ENCODE measurements at regions not wholly inside any gene's neighbourhood (a gene's known extent, or its start where the extent isn't known, plus 50 kb on each side); places are given as distances from the start of the nearest gene placed in this dataset.

DNA sequence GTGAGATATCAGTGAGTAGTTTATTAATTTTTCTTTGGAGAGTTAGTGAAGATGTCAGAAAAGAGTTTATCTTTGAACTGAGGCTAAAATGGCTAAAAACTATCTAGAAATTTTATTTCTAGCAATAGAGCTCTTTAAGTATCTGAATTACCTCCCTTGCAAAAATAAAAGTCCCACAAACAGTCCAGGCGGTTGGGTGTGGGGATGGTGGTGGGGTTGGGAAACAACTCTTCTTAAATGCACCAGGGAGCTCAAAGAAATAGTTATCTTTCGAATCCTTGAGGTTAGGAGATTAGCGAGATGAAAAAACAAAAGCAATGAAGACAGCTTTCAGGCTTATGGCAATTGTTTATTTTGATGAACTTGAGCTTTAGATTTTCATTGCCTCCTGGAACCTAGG is 1299.1 kb upstream of the ADGRB3 start:
- DNase-seq, result no peak

DNA sequence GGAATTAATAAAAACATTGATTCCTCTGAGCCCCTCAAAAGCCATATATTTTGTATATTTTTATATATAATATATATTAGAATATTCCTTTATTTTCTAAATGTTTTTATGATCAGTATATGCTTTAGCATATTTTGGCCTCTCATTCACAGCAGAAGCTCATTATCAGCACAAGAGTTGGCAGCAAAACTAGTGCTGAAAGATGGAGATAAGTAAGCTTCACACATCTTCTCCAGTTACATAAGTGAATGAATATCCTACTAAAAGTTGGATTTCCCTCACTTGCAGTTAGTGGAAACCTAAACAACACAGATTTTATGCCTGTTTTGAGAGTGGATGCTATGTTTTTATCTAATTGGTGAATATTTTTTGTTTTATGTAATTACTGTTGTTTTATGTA is 1303.8 kb upstream of the ADGRB3 start:
- peak; percentile 4 for DNase-seq

DNA sequence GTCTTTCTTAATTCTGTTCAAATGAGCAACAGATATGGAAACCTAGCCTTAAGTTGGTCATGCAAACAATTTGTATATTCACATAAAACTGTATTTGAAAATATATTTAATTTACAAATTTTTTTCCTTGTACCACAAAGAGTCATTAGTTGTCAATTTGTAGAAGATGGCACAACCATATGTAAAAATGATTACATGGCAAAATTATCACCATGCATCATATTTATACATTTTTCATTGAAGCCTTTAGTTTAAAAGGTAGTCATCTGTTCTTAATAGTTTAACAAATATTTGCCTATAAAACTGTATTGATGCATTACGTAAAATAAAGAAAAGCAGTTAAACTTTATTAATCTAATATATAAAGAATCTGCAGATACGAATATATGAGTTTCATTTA is 1306.8 kb upstream of the ADGRB3 start:
- DNase-seq, result no peak

DNA sequence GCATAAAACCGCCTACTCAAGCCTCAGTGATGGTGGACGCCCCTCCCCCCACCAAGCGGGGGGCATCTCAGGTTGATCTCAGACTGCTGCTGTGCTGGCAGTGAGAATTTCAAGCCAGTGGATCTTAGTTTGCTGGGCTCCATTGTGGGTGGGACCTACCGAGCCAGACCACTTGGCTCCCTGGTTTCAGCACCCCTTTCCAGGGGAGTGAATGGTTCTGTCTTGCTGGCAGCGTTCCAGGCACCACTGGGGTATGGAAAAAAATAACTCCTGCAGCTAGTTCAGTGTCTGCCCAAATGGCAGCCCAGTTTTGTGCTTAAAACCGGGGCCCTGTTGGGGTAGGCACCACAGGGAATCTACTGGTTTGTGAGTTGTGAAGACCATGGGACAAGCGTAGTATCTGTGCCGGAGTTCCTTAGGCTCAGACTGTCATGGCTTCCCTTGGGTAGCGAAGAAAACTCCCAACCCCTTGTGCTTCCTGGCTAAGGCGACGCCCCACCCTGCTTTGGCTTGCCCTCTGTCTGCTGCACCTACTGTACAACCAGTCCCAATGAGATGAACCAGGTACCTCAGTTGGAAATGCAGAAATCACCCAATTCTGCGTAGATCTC is 1334.5 kb upstream of the ADGRB3 start:
- no peak for DNase-seq

DNA sequence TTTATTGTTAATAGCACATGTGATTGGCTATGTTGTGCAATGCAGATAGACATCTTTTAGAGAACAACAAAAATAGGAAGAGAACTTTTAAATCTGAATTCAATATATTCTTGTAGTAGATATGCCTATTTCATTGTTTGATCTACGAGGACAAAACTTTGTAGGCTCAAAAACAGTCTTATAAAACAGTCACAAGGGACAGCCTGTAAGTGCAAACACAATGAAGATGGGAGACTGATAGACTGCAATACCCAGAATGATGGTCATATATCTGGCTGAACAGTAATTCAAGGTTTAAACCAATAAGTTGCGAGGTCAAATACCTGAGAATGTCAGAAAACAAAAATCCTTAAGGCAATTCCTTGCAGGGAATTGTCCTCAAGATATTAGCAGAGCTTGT is 1342.9 kb upstream of the ADGRB3 start:
- no peak for DNase-seq

DNA sequence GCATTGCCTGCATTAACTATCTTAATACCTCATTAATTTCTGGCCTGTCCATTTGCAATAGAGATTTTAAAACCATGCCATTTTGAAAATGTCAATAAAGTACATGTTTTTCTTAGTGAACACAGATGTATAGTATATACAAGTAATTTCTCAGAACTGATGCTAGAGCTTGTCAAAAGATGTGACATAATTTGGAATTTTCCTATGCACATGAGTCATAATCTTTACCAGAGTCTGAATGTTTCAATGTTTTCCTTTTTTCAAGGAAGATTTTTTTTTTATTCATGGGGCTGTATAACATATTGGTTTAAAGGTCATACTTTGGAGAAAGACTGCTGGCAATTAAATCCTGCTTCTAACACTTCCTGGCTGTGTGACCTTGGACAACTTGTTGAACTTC is 1347.5 kb upstream of the ADGRB3 start:
- DNase-seq, result no peak

DNA sequence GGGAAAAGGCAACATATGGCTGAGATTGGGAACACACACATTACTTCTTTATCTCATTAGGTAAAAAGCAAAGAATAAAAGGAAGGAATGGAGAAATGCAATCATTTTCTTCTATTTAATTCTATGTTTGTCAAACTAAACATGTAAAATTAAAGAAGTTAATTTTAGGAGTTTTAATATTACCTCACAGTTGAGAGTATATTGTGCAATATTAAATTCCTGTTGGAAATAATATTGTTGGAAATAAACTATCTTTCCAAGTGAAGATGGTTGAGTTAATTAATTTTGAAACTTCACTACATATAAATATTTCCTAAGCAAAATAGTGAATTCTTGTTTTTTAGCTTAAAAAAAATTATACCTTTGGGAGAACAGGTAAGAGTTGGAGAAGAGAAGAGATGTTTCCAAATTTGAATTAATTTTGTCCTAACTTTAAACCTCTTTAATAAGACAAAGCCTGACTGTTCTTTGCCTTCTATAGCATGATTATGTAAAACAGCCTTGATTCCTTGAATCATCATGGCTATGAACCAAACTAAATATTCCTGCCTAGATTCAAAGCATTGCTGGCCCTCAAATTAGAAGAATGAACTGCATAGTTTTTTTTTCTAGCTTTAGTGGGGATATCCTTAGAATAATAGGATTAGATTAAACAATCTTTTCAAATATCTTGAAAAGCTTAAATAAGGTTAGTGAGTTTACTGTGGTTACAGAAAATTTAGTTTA is 1349.1 kb upstream of the ADGRB3 start:
- DNase-seq, result no peak

DNA sequence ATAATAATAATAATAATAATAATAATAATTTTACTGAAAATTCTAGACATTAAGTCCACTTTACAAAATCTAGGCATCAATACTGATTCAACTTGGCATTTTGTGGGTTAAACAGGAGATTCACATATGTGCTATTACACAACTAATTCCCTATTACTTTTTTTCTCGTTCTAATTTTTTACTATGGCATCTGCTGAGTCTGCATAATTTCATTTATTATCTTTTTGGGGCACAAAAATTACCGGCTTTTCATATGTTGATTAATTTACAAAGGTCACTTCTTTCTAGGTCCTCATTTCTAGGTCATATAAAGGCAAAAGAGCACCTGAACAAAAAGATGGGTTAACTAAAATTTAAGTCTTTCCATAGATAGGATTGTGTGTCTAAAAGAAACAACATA is 1357.8 kb upstream of the ADGRB3 start:
- no peak for DNase-seq

DNA sequence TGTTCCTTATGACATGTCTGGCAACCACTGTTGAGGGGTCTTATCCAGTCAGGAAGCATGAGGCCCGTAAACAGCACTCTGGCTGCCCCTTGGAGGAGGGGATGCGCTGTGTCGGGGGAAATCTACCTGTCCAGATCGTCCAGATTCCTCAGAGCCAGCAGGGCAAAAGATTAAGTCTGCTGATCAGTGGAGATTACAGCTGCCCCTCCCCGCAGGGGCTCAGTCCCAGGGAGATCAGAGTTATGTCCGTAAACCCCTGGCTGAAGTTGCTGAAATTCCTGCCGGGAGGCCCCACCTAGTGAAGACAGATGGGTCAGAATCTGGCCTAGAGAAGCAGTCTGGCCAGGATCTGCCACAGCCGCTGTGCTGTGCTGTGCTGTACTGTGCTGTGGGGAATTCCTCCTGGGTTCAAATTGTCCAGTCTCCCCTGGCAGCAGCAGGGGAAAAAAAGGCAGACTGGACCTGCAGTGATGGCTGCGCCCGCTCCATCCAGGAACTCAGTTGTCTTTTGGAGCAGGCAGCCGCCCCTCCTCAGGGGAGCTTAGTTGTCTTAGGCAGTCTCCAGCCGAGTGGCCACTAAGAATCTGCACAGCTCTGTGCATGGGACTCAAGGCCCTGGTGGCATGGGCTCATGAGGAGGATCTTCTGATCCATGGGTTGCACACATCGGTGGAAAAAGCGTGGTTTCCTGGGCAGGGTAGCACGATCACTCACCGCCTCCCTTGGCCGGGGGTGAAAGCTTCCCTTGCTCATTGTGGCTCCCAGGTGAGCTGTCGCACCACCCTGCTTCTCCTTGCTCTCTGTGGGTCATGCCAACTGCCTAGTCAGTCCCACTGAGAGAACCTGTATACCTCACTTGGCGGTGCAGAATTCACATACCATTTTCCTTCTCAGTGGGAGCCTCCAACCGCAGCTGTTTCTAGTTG is 1368.8 kb upstream of the ADGRB3 start:
- DNase-seq, result no peak

DNA sequence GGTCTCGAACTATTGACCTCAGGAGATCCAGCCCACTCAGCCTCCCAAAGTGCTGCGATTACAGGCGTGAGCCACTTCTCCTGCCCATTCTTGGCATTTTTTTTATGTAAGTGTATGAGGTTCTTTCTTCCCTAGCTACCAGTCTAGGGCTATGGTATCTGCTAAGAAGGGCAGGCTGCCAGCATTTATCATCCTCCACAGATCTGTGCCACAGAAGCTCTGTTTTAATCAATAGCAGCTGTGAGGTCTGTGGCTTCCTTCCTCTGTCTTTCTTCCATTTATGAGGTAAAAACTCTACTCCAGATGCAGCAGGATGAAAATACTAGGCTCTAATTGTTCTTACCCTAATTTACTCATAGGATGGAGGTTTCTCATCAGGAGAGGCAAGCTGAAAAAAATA is 1382.4 kb upstream of the ADGRB3 start:
- DNase-seq, result peak; percentile 68

DNA sequence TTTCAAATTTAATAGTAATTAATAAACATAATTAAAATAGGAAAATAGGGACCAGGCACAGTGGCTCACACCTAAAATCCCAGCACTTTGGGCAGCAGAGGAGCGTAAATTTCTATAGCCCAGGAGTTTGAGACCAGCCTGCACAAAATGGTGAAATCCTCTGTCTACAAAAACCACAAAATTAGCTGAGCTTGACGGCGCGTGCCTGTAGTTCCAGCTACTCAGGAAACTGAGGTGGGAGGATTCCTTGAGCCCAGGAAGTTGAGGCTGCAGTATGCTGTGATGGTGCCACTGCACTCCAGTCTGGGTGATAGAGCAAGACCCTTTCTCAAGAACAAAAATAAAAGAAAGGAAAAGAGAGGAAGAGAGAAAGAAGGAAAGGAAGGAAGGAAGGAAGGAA is 1387.0 kb upstream of the ADGRB3 start:
- DNase-seq, result no peak

DNA sequence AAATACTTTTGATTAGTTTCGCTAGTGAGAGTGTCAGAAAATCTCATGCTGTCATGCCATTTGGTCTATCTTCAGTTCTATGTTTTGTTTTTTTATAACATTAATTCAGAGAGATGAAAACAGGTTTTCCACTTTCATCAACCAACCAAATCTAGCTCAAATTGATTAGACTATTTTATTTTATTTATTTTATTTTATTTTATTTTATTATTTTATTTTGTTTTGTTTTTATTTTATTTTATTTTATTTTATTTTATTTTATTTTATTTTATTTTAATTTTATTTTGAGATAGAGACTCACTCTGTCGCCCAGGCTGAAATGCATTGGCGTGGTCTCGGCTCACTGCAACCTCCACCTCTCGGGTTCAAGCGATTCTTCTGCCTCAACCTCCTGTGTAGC is 1391.0 kb upstream of the ADGRB3 start:
- no peak for DNase-seq

DNA sequence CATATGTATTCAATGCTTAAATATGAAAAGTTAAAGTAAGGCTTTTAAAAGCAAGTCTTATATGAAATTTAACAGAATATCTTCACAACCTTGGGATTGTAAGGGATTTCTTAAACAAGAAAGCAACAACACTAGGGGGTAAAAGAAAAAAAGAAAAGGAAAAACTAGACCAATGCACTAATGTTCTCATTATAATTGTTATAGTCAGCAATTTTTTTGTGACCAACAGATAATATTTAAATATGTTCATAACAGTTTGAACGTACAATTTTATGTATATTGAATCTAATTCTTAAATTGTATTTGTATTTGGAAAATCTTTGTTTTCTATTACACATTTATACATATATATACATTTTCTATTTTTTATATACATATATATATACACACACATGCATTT is 1397.8 kb upstream of the ADGRB3 start:
- no peak for DNase-seq

DNA sequence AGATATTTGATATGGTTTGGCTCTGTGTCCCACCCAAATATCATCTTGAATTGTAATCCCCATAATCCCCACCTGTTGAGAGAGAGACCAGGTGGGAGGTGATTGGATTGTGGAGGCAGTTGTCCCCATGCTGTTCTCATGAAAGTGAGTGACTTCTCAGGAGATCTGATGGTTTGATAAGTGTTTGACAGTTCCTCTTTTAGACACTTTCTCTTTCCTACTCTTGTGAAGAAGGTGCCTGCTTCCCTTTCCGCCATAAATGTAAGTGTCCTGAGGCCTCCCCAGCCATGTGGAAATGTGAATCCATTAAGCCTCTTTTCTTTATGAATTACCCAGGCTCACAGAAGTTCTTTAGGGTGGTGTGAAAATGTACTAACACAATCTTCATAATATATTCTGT is 1404.0 kb upstream of the ADGRB3 start:
- DNase-seq, result no peak

DNA sequence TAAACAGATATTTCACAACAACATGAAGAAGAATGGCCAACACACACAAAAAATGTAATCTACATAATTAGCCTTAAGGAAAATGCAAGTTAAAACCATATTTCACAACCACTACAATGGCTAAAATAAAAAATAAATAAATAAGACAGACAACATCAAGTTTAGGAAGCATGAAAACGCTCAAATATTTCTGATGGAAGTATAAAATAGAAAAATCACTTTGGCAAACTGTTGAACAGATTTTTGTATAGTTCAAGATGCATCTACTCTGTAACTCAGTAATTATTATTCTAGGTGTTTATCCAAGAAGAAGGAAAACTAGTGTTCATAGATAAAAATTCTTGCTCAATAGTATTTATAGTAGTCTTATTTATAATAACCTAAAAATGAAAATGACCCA is 1410.1 kb upstream of the ADGRB3 start:
- no peak for DNase-seq

DNA sequence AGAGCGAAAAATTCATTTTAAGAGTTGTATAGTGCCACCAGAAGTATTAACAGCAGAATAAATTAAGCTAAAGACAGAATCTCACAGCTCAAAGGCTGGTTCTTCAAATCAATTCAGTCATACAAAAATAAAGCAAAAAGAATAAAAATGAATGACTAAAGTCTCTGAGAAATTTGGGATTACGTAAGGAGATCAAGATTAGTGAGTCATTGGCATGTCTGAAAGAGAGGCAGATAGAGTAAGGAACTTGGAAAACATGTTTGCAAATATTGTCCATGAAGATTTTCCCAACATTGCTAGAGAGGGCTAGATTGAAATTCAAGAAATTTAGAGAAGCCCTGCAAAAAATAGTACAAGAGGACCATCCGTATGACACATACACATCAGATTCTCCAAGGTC is 1413.9 kb upstream of the ADGRB3 start:
- DNase-seq, result peak; percentile 11

DNA sequence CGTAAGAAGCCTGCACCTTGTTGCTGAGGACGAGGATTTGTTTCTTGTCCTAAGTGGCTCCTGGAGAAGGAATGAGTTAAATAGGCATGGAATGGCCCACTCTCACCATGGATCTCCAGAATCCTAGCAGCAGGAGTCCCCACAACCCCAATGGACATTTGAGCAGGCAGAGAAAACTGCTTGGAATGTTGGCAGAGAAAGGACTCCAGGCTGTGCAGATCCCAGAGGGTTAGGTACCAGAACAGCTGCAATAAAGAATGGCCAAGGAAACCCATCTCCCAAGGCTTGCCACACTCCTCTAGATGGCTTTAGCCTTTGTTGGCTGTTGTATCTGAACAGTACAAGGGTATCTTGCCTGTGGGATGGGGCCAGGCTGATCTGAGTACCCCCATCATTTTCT is 1415.7 kb upstream of the ADGRB3 start:
- DNase-seq, result no peak

DNA sequence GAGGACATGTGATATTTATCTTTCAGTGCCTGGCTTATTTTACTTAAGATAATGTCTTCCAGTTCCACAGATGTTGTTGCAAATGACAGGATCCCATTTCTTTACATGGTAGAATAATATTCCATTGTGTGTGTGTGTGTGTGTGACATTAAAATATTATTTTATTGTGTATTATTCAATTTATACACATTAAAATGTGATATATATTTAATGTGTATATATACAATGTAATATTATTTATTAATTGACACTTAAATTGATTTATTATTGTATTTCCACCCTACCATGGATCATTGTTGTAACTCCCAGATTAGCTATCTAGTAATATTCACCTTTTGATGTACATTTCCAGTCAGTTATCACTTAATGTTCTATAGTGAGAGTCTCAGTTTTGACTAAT is 1422.5 kb upstream of the ADGRB3 start:
- no peak for DNase-seq

DNA sequence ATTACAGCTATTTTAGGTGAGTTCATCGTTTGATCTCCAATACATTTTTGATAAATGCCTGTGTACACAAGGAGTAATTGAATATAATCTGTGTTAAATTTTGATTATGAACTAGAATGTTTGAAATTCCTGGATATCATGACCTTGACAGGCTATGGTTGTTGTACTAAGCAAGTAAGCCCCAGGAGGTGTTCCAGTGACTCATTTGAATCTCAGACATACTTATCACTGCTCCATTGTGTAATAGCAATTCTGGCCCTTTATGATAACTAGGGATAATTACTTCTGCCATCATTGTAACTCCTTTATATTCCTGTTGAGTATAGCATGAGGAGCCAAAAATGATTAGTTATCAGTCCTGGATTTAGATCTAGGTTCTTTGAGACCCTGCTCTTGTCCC is 1424.6 kb upstream of the ADGRB3 start:
- DNase-seq, result peak; percentile 4

DNA sequence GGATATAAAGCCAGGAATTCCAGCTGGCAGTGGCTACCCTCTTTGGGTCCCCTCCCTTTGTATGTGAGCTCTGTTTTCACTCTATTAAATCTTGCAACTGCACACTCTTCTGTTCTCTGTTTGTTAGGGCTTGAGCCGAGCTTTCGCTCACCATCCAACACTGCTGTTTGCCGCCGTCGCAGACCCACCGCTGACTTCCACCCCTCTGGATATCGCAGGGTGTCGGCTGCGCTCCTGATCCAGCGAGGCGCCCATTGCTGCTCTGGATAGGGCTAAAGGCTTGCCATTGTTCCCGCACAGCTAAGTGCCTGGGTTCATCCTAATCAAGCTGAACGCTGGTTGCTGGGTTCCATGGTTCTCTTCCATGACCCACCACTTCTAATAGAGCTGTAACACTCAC is 1433.5 kb upstream of the ADGRB3 start:
- no peak for DNase-seq

DNA sequence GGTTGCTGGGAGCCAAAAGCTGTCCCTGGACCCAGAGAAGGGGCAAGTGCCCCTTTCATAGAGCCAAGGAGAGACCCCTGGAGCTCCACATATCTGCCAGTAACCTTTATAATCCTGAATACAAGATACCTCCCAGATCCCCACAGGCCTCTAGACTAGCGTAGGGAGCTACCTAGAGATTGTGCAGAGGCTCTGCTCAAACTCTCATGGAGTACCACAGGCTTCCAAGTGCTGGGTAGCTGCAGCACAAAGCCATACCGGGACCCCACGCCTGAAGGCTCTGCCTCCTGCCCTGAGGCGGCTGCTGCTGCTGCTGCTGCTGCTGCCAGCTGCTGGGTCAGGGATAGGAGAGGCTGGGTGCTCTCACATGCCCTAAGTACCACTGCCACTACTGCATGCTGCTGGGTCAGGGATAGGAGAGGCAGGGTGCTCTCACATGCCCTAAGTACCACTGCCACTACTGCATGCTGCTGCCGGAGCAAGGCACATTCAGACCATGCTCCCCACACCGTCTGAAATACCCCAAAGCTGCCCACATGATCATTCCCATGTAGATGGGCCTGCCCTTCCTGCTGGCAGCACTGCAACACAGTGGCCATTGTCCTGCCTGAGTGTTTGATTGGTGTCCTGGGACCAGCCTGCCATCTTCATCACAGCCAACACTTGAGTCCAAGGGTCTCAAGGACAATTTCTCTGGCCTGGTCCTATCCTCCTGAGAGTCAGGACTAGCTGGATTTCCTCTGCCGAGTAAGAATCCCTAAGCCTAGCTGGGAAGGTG is 1434.3 kb upstream of the ADGRB3 start:
- DNase-seq, result no peak

DNA sequence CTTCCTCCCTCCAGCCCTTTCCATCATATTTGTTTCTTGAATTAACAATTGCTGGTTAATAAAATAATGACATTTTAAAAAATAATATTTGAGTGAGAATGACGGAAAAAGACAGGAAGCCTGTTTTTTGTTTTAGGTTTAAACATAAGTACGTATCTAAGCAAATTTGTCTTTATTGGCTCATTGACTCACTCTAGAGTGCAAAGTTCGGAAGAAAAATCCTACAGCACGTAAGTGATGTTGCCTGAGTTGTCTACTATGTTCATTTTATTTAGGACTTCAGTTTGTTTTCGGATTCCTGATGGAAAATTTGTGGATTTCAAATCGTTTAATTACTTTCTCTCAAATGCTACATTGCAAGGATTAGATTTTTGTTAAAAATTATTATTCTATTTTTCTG is 1435.7 kb upstream of the ADGRB3 start:
- DNase-seq, result no peak

DNA sequence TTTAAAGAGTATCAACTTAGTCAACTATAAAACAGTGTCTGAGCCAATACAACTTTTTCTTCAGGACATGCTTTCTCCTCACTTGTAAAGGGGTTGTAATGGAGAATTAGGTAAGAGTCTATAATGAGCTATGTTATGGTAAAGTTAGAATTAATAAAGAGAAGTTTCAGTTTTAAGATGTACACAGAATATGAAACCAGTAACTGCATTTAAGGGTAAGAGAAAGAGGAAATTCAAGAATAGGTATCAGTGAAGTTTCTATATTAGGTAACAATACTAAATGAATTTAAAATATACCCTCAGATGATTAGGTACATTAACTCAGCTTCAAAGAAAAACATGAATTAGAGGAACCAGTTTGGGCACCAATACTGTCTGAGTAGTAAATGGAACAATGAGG is 1444.3 kb upstream of the ADGRB3 start:
- no peak for DNase-seq

Data from fibroblast of skin of abdomen (primary cell).